GM19240 (cell line): ENCODE measurements at regions not wholly inside any gene's neighbourhood (a gene's known extent, or its start where the extent isn't known, plus 50 kb on each side); places are given as distances from the start of the nearest gene placed in this dataset.
"Not testable (repeated sequence)": the region's sequence is repeated elsewhere in the genome, so short reads cannot be mapped to it uniquely, and the experiment has no call there.

Source experiments
- DNase-seq: peaks from one replicate; pipeline ENCODE4 v3.0.0; 2011; ENCODE audit warnings: low spot score; ENCODE audit not compliant: insufficient read length

- no peak for DNase-seq
Observed at GRCh38 chr13:89165685-89166084, 1494.5 kb downstream of the SLITRK5 start.

- no peak for DNase-seq
Observed at GRCh38 chr13:89169951-89170350, 1498.8 kb downstream of the SLITRK5 start.

- DNase-seq: no peak
Observed at GRCh38 chr13:89181041-89181440, 1509.9 kb downstream of the SLITRK5 start.

GRCh38 chr13:89199138-89199537 lies 1528.0 kb downstream of the SLITRK5 start:
- no peak for DNase-seq

GRCh38 chr13:89204435-89204834 lies 1533.3 kb downstream of the SLITRK5 start:
- no peak for DNase-seq

DNA sequence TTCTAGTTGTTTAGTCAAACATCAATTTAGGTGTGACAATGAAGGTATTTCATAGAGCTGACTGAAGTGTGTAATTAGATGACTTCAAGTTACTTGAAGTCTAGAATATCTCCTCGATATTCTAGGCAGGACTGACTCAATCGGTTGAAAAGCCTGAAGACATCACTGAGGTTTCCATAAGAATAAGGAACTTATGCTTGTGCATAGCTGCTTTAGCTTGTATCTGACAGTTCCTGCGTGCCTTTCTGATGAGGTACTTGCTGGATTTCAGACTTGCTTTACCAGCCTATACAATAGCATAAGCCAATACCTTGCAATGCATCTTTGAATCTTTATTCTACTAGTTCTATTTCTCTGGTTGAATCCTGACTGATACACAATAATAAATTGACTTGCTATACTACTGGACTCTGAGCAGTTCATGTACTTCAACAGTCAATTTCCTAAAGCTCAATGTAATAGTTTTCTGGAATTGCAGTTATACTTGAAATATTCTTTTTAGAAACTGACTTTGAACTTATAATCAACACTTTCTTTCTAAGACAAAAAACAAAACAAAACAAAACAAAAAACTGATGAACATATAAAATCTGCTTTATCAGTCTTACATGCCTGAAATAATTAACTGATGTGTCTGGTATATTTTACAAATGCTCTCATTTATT lies 1534.8 kb downstream of the SLITRK5 start:
- DNase-seq: no peak

DNA sequence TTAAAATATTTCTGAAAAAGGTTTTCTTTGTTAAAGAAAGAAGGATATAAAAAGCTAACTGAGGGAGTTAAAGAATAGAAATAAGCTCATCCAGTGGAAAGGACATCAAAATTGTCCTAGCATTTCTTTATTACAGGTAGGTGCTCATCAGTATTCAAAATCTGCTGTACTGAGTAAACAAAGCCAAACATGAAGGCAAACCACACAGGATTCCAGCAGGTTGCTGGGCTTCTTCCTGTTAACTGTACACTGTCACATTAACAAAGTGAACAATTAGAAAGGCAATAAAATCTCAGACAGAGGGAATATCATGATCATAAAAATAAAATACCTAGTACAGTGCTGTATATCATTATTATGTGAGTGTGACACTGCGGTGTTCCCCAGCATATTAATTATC lies 1541.0 kb downstream of the SLITRK5 start:
- DNase-seq: no peak

GRCh38 chr13:89214185-89214584 lies 1543.0 kb downstream of the SLITRK5 start:
- DNase-seq: no peak

- DNase-seq: not testable (repeated sequence)
Observed at GRCh38 chr13:89215319-89215718, 1544.1 kb downstream of the SLITRK5 start.

DNA sequence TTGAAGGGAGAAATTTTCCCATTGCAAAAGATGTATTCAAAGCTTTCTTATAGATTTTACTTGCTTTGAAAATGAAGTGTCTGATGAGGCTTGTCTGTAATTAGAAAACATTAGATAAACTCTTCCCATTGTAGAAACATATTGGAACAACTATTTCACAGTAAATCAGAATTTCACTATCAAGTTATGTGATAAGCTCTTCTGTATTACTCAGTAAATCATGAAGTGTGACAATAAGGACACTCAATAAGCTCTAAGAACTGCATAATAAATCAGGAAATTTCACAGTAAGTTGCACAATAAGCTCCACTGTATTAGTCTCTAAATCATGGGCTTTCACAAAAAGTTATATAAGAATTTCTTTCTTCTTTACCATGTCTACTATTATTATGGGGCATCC lies 1546.6 kb downstream of the SLITRK5 start:
- DNase-seq: no peak

GRCh38 chr13:89221557-89222158 lies 1550.5 kb downstream of the SLITRK5 start:
- DNase-seq: no peak

DNA sequence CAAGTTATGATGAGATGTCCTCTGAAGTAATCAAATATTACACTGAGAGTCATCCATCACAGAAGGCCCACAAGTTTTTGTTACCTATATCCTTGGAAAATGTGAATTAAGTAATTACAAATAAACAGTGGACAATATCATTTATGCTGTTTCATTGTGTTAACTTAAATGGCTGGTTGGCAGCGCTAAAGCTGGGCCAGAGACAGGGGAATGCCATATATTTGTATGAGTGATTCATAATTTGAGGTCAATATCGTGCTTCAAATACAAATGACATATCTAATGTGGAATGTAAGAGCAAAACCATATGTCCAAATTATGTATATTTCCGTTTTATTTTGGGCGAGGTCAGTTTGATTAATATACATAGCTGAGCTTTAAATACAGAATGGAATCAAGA lies 1556.2 kb downstream of the SLITRK5 start:
- no peak for DNase-seq

DNA sequence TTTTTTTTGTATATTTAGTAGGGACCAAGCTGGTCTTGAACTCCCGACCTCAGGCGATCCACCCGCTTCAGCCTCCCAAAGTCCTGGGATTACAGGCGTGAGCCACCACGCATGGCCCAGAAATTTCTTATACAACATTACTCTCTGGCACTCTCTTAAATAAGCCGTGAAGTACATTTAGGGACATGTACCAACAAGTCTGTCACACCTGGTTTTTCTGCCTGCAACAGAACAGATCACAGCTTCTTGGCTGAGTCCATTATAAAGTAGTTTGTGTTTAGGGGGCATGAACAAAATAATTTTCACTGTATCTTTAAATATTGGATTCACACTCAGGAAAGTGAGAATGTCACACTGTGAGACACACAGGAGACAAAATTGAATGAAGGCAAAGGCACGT lies 1567.3 kb downstream of the SLITRK5 start:
- no peak for DNase-seq

DNA sequence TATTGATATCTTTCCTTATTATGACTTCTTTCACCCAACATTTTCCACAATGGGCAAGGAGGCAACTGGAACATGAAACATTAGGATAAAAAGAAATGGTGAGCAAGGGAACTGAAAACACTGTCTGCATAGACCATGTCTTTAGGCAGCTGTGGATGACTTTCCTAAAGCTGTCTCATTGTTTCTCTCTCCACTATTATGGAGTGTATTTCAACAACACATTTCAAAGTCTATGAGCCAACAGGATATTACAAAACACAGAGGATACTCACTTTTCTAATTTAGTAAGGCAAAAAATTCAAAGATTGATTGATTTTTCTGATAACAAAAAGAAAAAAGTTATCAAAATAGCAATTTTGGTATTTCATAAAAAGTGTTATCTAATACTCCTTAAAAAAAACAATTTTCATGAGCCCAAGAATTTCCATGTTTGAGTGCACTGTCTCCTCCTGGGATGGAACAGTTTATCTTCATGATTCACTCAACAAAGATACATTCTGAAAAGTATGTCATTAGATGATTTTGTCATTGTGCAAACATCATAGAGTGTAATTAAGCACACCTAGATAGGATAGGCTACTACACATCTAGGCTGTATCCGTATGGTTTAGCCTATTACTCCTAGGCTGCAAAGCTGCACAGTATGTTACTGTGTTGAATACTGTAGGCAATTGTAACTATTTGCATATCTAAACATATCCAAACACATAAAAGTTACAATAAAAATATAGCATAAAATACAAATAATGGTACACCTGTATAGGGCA lies 1568.4 kb downstream of the SLITRK5 start:
- no peak for DNase-seq

DNA sequence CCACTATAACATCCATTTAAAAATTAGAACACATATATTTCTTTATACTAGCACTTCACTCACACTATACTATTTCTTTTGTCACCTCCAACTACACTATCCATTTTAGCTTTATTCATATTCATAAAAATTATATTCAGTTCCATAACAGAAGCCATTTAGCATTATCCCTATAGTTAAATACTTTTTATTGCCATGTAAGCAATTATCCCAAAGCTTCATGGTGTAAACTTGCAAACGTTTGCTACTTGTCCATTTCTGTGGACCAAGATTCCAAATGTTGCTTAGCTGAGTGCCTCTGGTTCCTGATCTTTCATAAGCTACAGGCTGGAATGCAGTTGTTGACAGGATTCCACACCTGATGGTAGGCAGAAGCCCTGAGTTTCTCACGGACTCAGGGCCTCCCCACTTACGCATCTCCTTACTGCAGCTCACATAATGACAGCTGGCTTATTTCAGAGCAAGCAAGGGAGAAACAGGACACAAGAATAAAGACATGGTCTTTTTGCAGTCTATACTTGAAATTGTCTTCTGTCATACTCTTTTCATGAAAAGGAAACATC lies 1584.8 kb downstream of the SLITRK5 start:
- no peak for DNase-seq

DNA sequence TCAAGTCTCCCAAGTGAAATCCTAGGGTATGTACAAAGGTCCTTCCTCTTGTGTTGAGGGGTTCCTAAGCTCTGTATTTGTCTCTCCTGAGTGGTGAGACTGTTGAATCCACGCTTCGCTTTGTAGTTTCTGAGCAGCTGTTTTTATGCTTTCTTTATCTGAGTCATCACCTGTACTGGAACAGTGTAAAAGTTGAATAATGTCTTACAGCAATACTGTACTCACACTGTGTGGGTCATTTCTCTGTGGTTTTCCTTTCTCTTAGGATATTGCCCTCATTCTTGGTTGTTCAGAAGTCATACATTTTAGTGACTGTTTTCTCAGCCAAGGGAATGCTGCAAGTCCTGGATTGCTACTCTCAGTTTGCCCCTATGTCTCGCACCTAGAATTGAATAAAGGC lies 1596.6 kb downstream of the SLITRK5 start:
- DNase-seq: no peak

GRCh38 chr13:89269737-89270136 lies 1598.6 kb downstream of the SLITRK5 start:
- DNase-seq: no peak

DNA sequence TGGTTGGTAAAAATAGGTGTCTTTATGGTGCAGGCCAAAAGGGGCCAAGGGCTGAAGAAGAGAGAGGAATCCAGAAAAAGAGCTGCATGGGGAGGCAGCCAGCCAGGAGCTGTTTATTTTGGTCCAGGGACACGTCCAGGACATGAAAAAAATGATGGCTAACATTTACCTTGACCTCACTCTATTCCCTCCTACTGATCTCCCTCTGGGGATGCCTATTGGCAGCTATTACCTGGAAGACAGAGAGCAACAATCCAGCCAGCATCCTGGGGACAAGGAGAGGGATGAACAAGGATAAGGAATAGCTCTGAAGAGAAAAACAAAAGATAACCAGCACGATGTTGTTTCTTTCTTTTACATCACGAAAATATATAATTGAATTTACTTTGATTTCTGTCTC lies 1599.6 kb downstream of the SLITRK5 start:
- no peak for DNase-seq

GRCh38 chr13:89279374-89279773 lies 1608.2 kb downstream of the SLITRK5 start:
- DNase-seq: no peak

DNA sequence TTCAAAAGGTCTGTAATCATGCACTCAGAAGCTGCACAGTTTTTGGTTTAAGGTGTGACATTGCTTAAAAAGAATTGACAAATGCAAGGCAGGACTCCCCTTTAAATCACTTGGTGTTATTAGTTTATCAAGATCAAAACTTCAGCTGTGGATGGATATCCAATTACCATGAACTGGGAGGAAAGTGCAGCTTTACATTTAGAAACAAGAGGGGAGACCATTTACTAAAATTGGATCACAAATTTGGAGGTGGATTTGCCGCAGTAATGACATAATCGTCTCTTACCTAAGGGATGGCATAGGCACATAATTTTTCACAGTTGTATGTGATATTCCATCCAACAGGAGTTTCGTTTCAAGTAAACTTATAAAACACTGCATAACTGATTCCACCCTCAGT lies 1610.2 kb downstream of the SLITRK5 start:
- no peak for DNase-seq

DNA sequence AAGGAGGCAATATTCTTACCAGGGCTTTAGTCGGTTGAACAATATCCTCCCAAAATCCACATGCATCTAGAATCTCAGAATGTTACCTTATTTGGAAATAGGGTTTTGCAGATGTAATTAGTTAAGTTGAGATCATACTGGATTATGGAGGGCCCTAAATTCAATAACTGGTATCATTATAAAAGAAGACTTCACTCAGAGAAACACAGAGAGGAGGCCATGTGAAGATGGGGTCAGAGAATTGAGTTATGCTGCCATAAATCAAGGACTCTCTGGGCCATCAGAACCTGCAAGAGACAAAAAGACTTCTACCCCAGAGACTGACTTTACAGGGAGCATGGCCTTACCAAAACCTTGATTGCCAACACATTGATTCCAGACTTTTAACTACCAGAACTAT lies 1611.1 kb downstream of the SLITRK5 start:
- no peak for DNase-seq

GRCh38 chr13:89287381-89287780 lies 1616.2 kb downstream of the SLITRK5 start:
- no peak for DNase-seq
